ENCODE measurements at regions not wholly inside any gene's neighbourhood (a gene's known extent, or its start where the extent isn't known, plus 50 kb on each side); places are given as distances from the start of the nearest gene placed in this dataset.
A peak's percentile ranks its signal among the peaks of the same experiment; 100 is the strongest.

DNA sequence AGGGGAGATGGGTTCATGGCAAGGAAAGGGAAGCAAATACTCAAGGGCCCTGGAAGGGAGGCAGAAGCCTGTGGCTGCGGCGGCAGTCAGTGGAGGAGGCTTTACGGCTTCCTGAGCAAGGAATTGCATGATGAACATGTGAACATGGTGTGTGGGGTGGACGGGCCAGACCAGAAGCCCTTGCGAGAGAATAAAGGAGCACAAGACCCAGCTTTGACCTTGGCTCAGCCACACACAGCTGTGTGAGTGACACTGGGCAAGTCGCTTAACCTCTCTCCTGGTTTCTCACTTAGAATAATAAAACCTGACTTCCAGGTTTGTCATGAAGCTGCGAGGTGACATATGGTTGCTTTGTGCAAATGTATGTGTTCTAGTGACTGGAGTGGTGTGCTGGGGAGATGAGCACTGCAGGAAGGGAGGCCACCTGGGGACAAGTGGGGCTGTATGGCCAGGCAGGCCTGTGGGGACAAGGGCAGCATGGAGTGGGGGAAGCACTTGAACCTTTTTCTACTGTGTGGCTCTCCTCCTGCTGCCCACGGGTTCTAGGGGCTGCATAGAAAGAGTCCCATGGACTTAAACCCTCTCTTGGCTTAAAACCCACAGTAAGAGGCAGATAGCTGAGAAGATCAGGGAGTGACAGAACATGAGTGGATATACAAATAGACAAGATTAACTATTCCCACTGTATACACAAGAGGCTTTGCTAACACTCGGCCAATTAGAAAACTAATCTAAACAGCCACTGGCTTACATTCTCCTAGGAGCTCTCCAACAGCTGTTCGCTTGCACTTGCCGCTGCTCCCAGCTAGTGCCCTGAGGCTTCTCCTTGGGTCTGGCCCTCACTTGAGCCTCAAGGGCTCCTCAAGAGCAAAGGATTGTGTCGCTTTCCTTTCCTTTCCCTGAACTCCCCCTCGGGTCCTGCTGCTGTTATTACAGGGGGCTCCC is 67.3 kb upstream of the CDON start:
- Histone ChIP-seq H2BK120ac (ENCODE audit: low read depth, low read length) (no peak overlapping the region), H3K14ac (replicated peaks; ENCODE audit: low read depth, low read length) (no peak overlapping the region), H3K9me3 (ENCODE audit: control insufficient read depth, insufficient read depth, low read length) (no peaks in the 10 kb centered on the region), H3K4me3 (ENCODE audit: insufficient read depth, low read depth, low read length) (no peak overlapping the region), H2AK5ac (ENCODE audit: low read depth, low read length) (no peak overlapping the region), H3K27ac (ENCODE audit: insufficient read depth, low read length) (no peak overlapping the region), H3K9me1 (ENCODE audit: insufficient read depth, low read length) (0 out of 2 replicates have a peak, but pooled peaks cover 3% of the 10 kb centered on the region), H2BK5ac (ENCODE audit: low read depth, low read length, poor library complexity, severe bottlenecking) (no peak overlapping the region), H3K4ac (ENCODE audit: low read depth, low read length) (no peak overlapping the region), H3K18ac (ENCODE audit: low read depth, low read length) (no peak overlapping the region), H3K4me1 (ENCODE audit: control insufficient read depth, insufficient read depth, low read length) (peaks cover 3% of the 10 kb centered on the region; the same call in 1 of the 2 replicates), H3K9ac (ENCODE audit: low read depth, low read length) (no peak overlapping the region), H3K23ac (ENCODE audit: low read depth, low read length) (no peak overlapping the region), H3K4me2 (ENCODE audit: low read depth, low read length) (peak overlapping the region; percentile 9; the same call in 1 of the 2 replicates), H4K5ac (ENCODE audit: low read depth, low read length) (no peak overlapping the region), H3K27me3 (ENCODE audit: control insufficient read depth, insufficient read depth, low read length) (peaks cover 66% of the 10 kb centered on the region), H3K79me1 (ENCODE audit: low read depth in 1 of 2, low read length in 2 of 2) (no peaks in the 10 kb centered on the region), H3K36me3 (ENCODE audit: control insufficient read depth, insufficient read depth, low read length) (no peaks in the 10 kb centered on the region), H4K20me1 (ENCODE audit: insufficient read depth, low read length) (no peaks in the 10 kb centered on the region), H4K91ac (ENCODE audit: insufficient read depth, low read depth, low read length) (no peak overlapping the region), H2AK9ac (replicated peaks; ENCODE audit: low read depth, low read length, poor library complexity) (no peak overlapping the region), H4K8ac (ENCODE audit: low read depth in 2 of 2, low read length in 2 of 2) (no peak overlapping the region), H2BK15ac (ENCODE audit: low read depth, low read length) (no peak overlapping the region), H2BK20ac (ENCODE audit: low read depth, low read length) (no peak overlapping the region), H3K56ac (ENCODE audit: extremely low read depth, insufficient read depth, low read length) (no peak overlapping the region), H2AFZ (replicated peaks; ENCODE audit: low read length, poor library complexity) (no peak overlapping the region)
- ChIA-PET CTCF (no interaction called here), POLR2A (ENCODE audit: unreplicated experiment) (interaction anchor here (0.6 kb wide), 1 partner anchor 37 kb away, joined by 3 read pairs; no protein-coding TSS in a partner anchor)
- dilution Hi-C loops (cut with HindIII; ENCODE audit: low sequenced_read_pairs, unreplicated experiment) (no loop called here), intact Hi-C loops (cut with micrococcal nuclease) (no loop called here), in situ Hi-C loops (cut with MboI; ENCODE audit: low sequenced_read_pairs) (no loop called here)
- no peak for TF ChIP-seq MXI1 (IDR thresholded peaks at IDR 0.05; ENCODE audit: borderline replicate concordance, low read depth, low read length)
- TF ChIP-seq MAFK (IDR thresholded peaks at IDR 0.05; ENCODE audit: low read depth, low read length): no peak
- TF ChIP-seq RFX5 (IDR thresholded peaks at IDR 0.05; ENCODE audit: low read depth, low read length): no peak
- TF ChIP-seq, protein P1, sequence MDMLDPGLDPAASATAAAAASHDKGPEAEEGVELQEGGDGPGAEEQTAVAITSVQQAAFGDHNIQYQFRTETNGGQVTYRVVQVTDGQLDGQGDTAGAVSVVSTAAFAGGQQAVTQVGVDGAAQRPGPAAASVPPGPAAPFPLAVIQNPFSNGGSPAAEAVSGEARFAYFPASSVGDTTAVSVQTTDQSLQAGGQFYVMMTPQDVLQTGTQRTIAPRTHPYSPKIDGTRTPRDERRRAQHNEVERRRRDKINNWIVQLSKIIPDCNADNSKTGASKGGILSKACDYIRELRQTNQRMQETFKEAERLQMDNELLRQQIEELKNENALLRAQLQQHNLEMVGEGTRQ (IDR thresholded peaks at IDR 0.05; ENCODE audit: low read depth, low read length): no peak
- DNase-seq (peak; percentile 35), ATAC-seq (ENCODE audit: low read depth) (peak; percentile 95)
- no TSS peak for BruUV-seq (replicated peaks)
- WGBS, 2 experiments (ENCODE audit: extremely low coverage in 2 of 2, insufficient read length in 1 of 2): 80% methylated on average over 1 of the region's 13 CpGs; no CpG with 5 or more reads in 1 of the 2 experiments
